Stimulated activated CD4-positive, alpha-beta T cell treated with anti-CD3 and anti-CD28 coated beads, Interleukin-2, amount 100 ng/mL, for 48 hours (primary cell): ENCODE measurements at regions not wholly inside any gene's neighbourhood (a gene's known extent, or its start where the extent isn't known, plus 50 kb on each side); places are given as distances from the start of the nearest gene placed in this dataset.
"Not testable (repeated sequence)": the region's sequence is repeated elsewhere in the genome, so short reads cannot be mapped to it uniquely, and the experiment has no call there.

Source experiments
- DNase-seq, 2 donors: peaks; one replicate each; pipeline ENCODE4 v3.0.0-alpha.2; 2020

GRCh38 chr2:128590309-128591021 is 271.8 kb upstream of the HS6ST1 start:
- DNase-seq: no peak

GRCh38 chr2:128591022-128591860 is 272.6 kb upstream of the HS6ST1 start:
- no peak for DNase-seq

GRCh38 chr2:128591861-128592822 is 273.5 kb upstream of the HS6ST1 start:
- no peak for DNase-seq

- DNase-seq: no peak
Measured at GRCh38 chr2:128593518-128593878, 274.8 kb upstream of the HS6ST1 start.

GRCh38 chr2:128593879-128594650 is 275.4 kb upstream of the HS6ST1 start:
- DNase-seq: no peak

- no peak for DNase-seq
Measured at GRCh38 chr2:128594651-128594910, 275.9 kb upstream of the HS6ST1 start.

- DNase-seq: no peak
Measured at GRCh38 chr2:128594953-128595677, 276.4 kb upstream of the HS6ST1 start.

GRCh38 chr2:128595763-128596395 is 277.2 kb upstream of the HS6ST1 start:
- DNase-seq: no peak

- DNase-seq: no peak
Measured at GRCh38 chr2:128596396-128597120, 277.9 kb upstream of the HS6ST1 start.

GRCh38 chr2:128597121-128597762 is 278.6 kb upstream of the HS6ST1 start:
- no peak for DNase-seq

- DNase-seq: not testable (repeated sequence)
Measured at GRCh38 chr2:128598260-128598659, 279.6 kb upstream of the HS6ST1 start.

- DNase-seq: no peak
Measured at GRCh38 chr2:128598862-128599441, 280.3 kb upstream of the HS6ST1 start.

- DNase-seq: no peak
Measured at GRCh38 chr2:128599700-128600099, 281.0 kb upstream of the HS6ST1 start.

- DNase-seq: no peak
Measured at GRCh38 chr2:128600581-128601297, 282.1 kb upstream of the HS6ST1 start.

GRCh38 chr2:128601298-128602037 is 282.8 kb upstream of the HS6ST1 start:
- DNase-seq: no peak

- DNase-seq: no peak
Measured at GRCh38 chr2:128602038-128602698, 283.5 kb upstream of the HS6ST1 start.

- DNase-seq: no peak
Measured at GRCh38 chr2:128602699-128603101, 284.0 kb upstream of the HS6ST1 start.
